ENCODE measurements at regions not wholly inside any gene's neighbourhood (a gene's known extent, or its start where the extent isn't known, plus 50 kb on each side); places are given as distances from the start of the nearest gene placed in this dataset.

GRCh38 chrX:15158350-15158735 is 111.5 kb downstream of the ASB9 start:
- Histone ChIP-seq H2BK15ac (ENCODE audit: low read depth, low read length) (no peak overlapping the region), H3K18ac (ENCODE audit: insufficient read length, low read depth, low read length) (no peak overlapping the region), H2BK12ac (ENCODE audit: insufficient read length, low read depth, low read length) (no peak overlapping the region), H3K27ac (ENCODE audit: insufficient read length, low read depth, low read length) (no peak overlapping the region), H3K4ac (ENCODE audit: low read depth, low read length) (no peak overlapping the region), H3K14ac (ENCODE audit: insufficient read depth, low read length) (no peak overlapping the region), H3K4me1 (ENCODE audit: insufficient read depth, low read length) (no peaks in the 10 kb centered on the region), H3K27me3 (ENCODE audit: insufficient read depth, low read length) (no peaks in the 10 kb centered on the region), H3K9ac (ENCODE audit: extremely low read depth, insufficient read length, low read length) (no peak overlapping the region), H4K20me1 (ENCODE audit: control insufficient read depth, insufficient read depth, insufficient read length) (no peaks in the 10 kb centered on the region), H4K91ac (ENCODE audit: insufficient read length, low read depth, low read length) (no peak overlapping the region), H3K9me3 (ENCODE audit: control insufficient read depth, low read depth, low read length) (no peaks in the 10 kb centered on the region), H4K5ac (ENCODE audit: insufficient read length, low read depth, low read length) (no peak overlapping the region), H3K79me1 (ENCODE audit: insufficient read depth, low read depth, low read length, poor library complexity, severe bottlenecking) (no peaks in the 10 kb centered on the region), H2BK120ac (ENCODE audit: low read depth, low read length, poor library complexity, severe bottlenecking) (no peak overlapping the region), H4K8ac (replicated peaks; ENCODE audit: insufficient read length, low read depth, low read length) (no peak overlapping the region), H2AFZ (ENCODE audit: low read length) (no peak overlapping the region), H3K56ac (ENCODE audit: insufficient read length, low read depth, low read length) (no peak overlapping the region), H3K23ac (ENCODE audit: insufficient read length, low read depth, low read length) (no peak overlapping the region), H3K79me2 (ENCODE audit: insufficient read depth, low read length) (no peaks in the 10 kb centered on the region), H3K4me2 (ENCODE audit: insufficient read depth, insufficient read length, low read length) (no peak overlapping the region), H3K23me2 (ENCODE audit: insufficient read length, low read depth, low read length, poor library complexity, severe bottlenecking) (no peaks in the 10 kb centered on the region), H2BK20ac (ENCODE audit: low read depth, low read length, poor library complexity, severe bottlenecking) (no peak overlapping the region), H3T11ph (ENCODE audit: low read length) (no peak overlapping the region), H2AK5ac (ENCODE audit: insufficient read length, low read length) (no peak overlapping the region), H2BK5ac (ENCODE audit: insufficient read length, low read length) (no peak overlapping the region)
- no peak for TF ChIP-seq CTCF (conservative IDR thresholded peaks at IDR 0.05)
- H3K27me3 Mint-ChIP-seq (ENCODE audit: low read depth), result peaks cover 3% of the 10 kb centered on the region; the same call in 1 of the 2 replicates
- peaks cover 45 to 55% of the 10 kb centered on the region in 2 experiments for H3K9me3 Mint-ChIP-seq
- no CpG with 5 or more reads among the region's 1 CpG for WGBS (ENCODE audit: extremely low coverage, insufficient read length, low lambda C conversion rate)
- DNase-seq, result no peak
- peaks cover 0 to 3% (median 0%) of the 10 kb centered on the region in 3 experiments; a peak in 3 of 7 replicates for H3K36me3 Mint-ChIP-seq (ENCODE audit: insufficient read depth in 1 of 3, low read depth in 3 of 3)
- H3K4me1 Mint-ChIP-seq, result no peaks in the 10 kb centered on the region
- no peak overlapping the region for H3K4me3 Mint-ChIP-seq
- H3K27ac Mint-ChIP-seq, result no peak overlapping the region
